Stimulated activated CD4-positive, alpha-beta T cell treated with anti-CD3 and anti-CD28 coated beads, Interleukin-4, amount 100 ng/mL, for 48 hours (primary cell): ENCODE measurements at regions not wholly inside any gene's neighbourhood (a gene's known extent, or its start where the extent isn't known, plus 50 kb on each side); places are given as distances from the start of the nearest gene placed in this dataset.

ENCODE experiments used
- DNase-seq, 2 donors: peaks; one replicate each; pipeline ENCODE4 v3.0.0-alpha.2; 2020; ENCODE audit warnings: low read depth in 2 of 2

DNA sequence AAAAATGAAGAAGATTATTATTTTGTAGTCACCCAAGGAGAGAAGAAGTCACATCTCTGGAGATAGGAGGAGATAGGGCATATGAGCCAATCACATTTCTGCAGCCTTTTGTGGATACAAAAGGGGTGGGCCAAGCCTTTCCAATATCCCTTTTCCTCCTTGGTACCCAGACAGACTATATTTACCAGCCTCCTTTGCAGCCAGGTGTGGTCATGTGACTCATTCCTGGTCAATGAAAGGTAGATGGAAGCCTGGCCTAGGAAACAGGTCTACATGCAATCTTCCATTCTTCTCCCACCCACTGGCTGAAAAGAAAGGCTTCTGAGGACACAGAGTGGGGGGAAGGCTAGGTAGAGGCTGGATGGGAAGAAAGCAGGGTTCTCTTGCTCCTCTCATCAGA lies 58.1 kb upstream of the ERG start:
- no peak for DNase-seq

- DNase-seq, result no peak
These were observed 62.9 kb upstream of the ERG start for GRCh38 chr21:38561205-38561604.

DNA sequence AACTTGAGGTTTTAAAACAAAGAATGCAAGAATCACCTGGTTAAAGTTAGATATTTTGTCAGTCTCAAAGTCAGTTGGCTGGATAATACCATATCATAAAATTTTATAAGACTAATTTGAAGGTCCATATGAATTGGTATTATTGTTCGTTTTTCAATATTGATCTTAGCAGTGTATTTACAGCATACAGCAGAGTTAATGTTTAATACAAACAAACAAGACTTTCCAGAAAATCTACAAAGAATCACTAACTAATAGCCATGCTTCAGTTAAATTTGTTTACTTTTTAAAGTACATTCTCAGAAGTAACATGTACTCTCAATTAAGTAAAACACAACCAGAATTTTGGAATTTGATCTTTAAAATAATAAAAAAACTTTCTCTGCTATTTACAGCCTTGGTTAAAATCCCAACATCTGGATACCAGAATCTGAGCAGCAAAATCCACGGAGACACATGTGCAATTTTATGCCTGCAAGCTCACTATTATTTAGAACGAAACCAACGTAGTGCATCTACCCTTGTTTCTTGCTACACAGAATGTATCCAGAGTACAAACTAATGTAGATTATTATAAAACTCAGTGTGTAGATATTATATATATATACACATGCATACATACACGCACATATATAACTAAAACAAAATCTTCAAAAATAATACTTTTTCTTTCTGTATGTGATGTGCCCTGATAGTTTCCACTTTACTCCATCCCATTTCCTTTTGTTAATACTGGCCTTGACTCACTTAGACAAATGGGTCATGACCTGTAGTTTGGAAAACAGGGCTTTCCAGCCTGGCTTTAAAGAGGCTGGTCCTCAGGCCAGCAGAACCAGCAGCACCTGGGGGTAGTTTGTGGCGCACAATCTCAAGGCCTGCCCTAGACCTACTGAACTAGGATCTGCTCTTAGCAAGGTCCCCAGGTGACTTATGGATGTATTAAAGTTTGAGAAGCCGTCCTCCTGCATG lies 63.6 kb upstream of the ERG start:
- no peak for DNase-seq

- no peak for DNase-seq
These were observed 69.2 kb upstream of the ERG start for GRCh38 chr21:38567335-38567969.

- DNase-seq, result no peak
These were observed 69.7 kb upstream of the ERG start for GRCh38 chr21:38567970-38568360.

- no peak for DNase-seq
These were observed 71.5 kb upstream of the ERG start for GRCh38 chr21:38569733-38570132.

- no peak for DNase-seq
These were observed 72.3 kb upstream of the ERG start for GRCh38 chr21:38570596-38570995.

- DNase-seq, result no peak
These were observed 76.8 kb upstream of the ERG start for GRCh38 chr21:38574895-38575575.

- no peak for DNase-seq
These were observed 79.6 kb upstream of the ERG start for GRCh38 chr21:38577887-38578286.

DNA sequence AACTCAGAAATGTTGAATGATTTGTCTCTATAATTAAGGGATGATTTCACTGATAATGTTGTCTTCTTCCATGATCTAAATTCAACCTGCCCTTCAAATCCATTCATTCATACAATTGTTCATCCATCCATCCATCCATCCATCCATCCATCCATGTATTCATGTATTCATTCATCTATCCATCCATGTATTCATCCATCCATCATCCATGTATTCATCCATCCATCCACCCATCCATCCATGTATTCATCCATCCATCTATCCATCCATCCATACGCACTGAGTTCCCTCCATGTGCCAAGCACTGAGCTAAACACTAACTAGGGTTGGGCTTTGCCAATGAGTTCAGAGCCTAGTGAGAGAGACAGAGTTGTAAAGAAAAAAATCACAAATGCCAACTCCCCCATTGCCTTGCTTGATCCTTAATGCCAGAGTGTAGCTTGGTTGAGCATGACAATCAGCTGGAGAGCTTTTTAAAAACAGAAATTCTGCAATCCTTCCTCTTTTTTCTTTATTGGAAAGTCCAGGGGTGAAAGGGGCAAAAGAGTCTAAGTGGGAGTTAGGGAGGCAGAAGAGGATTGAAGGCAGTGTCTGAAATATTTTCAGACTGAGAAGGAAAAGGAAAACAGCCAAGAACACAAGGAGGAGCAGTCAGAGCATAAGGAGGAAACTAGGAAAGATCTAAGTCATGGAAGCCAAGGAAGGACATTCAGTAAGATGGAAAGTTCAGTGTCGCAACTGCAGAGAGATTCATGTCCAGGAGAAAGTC lies 92.4 kb upstream of the ERG start:
- no peak for DNase-seq

- no peak for DNase-seq
These were observed 92.9 kb upstream of the ERG start for GRCh38 chr21:38591218-38591537.

GRCh38 chr21:38596264-38597042 lies 98.2 kb upstream of the ERG start:
- no peak for DNase-seq

GRCh38 chr21:38597421-38597820 lies 99.1 kb upstream of the ERG start:
- DNase-seq, result no peak

GRCh38 chr21:38598413-38598812 lies 100.1 kb upstream of the ERG start:
- DNase-seq, result no peak

GRCh38 chr21:38599381-38599975 lies 101.2 kb upstream of the ERG start:
- DNase-seq, result no peak

- DNase-seq, result no peak
These were observed 101.8 kb upstream of the ERG start for GRCh38 chr21:38600106-38600505.

GRCh38 chr21:38605236-38605635 lies 107.0 kb upstream of the ERG start:
- DNase-seq, result no peak

GRCh38 chr21:38609580-38609979 lies 111.3 kb upstream of the ERG start:
- no peak for DNase-seq

DNA sequence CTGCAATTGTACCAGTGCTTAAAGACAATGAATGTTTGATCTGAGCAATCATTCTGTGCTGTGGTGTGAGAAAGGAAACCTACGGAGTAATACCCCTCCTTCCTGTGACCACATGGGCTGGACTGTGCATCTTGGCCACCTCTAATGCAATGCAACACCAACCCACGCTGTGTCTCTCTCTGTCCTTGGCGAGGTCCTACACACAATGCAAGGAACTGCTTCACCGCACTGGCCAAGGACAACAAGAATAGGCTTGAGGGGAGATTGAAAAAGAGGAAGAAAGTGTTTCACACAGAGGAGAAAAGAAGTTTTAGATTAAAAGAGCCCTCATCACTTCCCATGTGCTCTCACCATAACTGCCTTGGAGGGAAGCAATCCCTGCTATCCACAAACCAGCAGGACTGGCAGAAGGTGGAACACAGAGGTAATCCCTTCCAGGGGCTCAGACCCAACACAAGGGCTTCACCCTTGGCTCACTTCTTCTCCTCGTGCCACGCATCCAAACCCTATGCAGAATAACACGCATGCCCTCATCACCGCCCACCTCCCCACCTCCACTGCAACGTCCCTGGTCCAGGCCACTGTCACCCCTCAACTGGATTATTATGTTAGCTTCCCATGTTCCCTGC lies 112.5 kb upstream of the ERG start:
- no peak for DNase-seq

DNA sequence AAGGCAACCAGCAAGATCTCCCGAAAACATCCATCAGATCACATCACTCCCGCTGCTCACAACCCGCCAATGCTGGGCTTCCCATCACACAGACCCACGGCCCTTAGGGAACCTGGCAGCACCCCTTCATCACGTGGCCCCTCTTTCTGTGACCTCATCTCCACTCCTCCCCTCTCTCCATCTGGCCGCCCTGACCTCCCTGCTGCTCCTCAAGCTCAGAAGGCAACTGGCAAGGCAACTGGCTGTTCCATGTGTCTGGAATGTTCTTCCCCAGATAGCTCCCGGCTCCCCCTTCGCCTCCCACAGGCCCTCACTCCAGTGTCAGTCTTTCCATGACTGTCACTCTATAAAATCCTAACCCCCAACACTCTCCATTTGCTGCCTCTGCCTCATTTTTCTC lies 113.0 kb upstream of the ERG start:
- no peak for DNase-seq
